ENCODE measurements at regions not wholly inside any gene's neighbourhood (a gene's known extent, or its start where the extent isn't known, plus 50 kb on each side); places are given as distances from the start of the nearest gene placed in this dataset.

DNA sequence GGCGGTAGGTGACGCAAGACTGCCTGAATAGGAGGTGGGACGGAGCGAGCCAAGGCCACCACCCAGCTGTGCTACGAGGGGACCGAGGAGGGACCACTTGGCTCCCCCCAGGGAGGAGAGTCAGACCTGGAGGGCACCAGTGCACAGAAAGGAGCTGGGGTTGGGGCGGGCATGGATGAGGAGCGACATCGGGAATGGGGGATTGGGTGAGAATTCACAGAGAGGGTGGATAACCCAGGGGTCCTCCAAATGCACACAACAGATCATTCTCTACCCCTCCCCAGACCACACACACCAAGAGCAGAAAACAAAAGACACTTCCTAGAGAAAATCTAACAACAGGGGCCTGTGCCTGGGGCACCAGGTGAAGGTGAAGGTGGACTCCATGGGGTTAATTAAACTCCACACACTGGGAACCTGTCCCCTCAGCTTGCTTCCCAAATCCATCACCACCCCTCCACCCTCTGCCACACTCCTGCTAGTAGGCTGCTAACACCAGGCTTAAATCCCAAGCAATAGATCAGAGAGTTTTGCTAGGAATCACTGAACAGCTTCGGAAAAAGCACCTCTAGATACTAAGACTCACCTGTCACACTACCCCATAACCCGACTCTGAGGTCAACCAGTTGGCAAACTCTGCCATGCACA is 274.6 kb downstream of the EIPR1 start:
- TF ChIP-seq, protein P1, sequence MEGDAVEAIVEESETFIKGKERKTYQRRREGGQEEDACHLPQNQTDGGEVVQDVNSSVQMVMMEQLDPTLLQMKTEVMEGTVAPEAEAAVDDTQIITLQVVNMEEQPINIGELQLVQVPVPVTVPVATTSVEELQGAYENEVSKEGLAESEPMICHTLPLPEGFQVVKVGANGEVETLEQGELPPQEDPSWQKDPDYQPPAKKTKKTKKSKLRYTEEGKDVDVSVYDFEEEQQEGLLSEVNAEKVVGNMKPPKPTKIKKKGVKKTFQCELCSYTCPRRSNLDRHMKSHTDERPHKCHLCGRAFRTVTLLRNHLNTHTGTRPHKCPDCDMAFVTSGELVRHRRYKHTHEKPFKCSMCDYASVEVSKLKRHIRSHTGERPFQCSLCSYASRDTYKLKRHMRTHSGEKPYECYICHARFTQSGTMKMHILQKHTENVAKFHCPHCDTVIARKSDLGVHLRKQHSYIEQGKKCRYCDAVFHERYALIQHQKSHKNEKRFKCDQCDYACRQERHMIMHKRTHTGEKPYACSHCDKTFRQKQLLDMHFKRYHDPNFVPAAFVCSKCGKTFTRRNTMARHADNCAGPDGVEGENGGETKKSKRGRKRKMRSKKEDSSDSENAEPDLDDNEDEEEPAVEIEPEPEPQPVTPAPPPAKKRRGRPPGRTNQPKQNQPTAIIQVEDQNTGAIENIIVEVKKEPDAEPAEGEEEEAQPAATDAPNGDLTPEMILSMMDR (IDR thresholded peaks at IDR 0.05; ENCODE audit: low read depth, low read length, poor library complexity, severe bottlenecking), result no peak
- no peak for TF ChIP-seq EZH2phosphoT487 (IDR thresholded peaks at IDR 0.05; ENCODE audit: borderline replicate concordance, low read length)

Data from DOHH2 (cell line).